ENCODE measurements at regions not wholly inside any gene's neighbourhood (a gene's known extent, or its start where the extent isn't known, plus 50 kb on each side); places are given as distances from the start of the nearest gene placed in this dataset.
"Not testable (repeated sequence)": the region's sequence is repeated elsewhere in the genome, so short reads cannot be mapped to it uniquely, and the experiment has no call there.

GRCh38 chr4:112747036-112747435, 110.1 kb downstream of the LARP7 start:
- TF ChIP-seq BACH2 (CRISPR knock-in tag; IDR thresholded peaks at IDR 0.05; ENCODE audit: borderline replicate concordance), result no peak
- no peak for TF ChIP-seq RARB (CRISPR knock-in tag; IDR thresholded peaks at IDR 0.05)
- TF ChIP-seq, protein P1, sequence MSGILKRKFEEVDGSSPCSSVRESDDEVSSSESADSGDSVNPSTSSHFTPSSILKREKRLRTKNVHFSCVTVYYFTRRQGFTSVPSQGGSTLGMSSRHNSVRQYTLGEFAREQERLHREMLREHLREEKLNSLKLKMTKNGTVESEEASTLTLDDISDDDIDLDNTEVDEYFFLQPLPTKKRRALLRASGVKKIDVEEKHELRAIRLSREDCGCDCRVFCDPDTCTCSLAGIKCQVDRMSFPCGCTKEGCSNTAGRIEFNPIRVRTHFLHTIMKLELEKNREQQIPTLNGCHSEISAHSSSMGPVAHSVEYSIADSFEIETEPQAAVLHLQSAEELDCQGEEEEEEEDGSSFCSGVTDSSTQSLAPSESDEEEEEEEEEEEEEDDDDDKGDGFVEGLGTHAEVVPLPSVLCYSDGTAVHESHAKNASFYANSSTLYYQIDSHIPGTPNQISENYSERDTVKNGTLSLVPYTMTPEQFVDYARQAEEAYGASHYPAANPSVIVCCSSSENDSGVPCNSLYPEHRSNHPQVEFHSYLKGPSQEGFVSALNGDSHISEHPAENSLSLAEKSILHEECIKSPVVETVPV (CRISPR knock-in tag; IDR thresholded peaks at IDR 0.05), result no peak
- no peak for TF ChIP-seq ZFP30 (CRISPR knock-in tag; IDR thresholded peaks at IDR 0.05)
- TF ChIP-seq ESRRG (CRISPR knock-in tag; IDR thresholded peaks at IDR 0.05), result no peak
- no peak for TF ChIP-seq PPARA (CRISPR knock-in tag; IDR thresholded peaks at IDR 0.05; ENCODE audit: borderline replicate concordance)
- TF ChIP-seq GLIS3 (CRISPR knock-in tag; IDR thresholded peaks at IDR 0.05), result no peak
- no peak for TF ChIP-seq ISL1 (CRISPR knock-in tag; IDR thresholded peaks at IDR 0.05)
- TF ChIP-seq TSHZ2 (CRISPR knock-in tag; IDR thresholded peaks at IDR 0.05), result no peak
- TF ChIP-seq SNAI2 (CRISPR knock-in tag; IDR thresholded peaks at IDR 0.05), result no peak
- TF ChIP-seq ZNF8 (CRISPR knock-in tag; IDR thresholded peaks at IDR 0.05), result no peak
- no peak for TF ChIP-seq ZFP3 (CRISPR knock-in tag; IDR thresholded peaks at IDR 0.05)
- TF ChIP-seq, protein P2, sequence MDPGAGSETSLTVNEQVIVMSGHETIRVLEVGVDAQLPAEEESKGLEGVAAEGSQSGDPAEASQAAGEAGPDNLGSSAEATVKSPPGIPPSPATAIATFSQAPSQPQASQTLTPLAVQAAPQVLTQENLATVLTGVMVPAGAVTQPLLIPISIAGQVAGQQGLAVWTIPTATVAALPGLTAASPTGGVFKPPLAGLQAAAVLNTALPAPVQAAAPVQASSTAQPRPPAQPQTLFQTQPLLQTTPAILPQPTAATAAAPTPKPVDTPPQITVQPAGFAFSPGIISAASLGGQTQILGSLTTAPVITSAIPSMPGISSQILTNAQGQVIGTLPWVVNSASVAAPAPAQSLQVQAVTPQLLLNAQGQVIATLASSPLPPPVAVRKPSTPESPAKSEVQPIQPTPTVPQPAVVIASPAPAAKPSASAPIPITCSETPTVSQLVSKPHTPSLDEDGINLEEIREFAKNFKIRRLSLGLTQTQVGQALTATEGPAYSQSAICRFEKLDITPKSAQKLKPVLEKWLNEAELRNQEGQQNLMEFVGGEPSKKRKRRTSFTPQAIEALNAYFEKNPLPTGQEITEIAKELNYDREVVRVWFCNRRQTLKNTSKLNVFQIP (CRISPR knock-in tag; IDR thresholded peaks at IDR 0.05; ENCODE audit: borderline replicate concordance, low read depth), result no peak
- TF ChIP-seq ZNF70 (CRISPR knock-in tag; IDR thresholded peaks at IDR 0.05), result no peak
- TF ChIP-seq, protein P3, sequence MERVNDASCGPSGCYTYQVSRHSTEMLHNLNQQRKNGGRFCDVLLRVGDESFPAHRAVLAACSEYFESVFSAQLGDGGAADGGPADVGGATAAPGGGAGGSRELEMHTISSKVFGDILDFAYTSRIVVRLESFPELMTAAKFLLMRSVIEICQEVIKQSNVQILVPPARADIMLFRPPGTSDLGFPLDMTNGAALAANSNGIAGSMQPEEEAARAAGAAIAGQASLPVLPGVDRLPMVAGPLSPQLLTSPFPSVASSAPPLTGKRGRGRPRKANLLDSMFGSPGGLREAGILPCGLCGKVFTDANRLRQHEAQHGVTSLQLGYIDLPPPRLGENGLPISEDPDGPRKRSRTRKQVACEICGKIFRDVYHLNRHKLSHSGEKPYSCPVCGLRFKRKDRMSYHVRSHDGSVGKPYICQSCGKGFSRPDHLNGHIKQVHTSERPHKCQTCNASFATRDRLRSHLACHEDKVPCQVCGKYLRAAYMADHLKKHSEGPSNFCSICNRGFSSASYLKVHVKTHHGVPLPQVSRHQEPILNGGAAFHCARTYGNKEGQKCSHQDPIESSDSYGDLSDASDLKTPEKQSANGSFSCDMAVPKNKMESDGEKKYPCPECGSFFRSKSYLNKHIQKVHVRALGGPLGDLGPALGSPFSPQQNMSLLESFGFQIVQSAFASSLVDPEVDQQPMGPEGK (CRISPR knock-in tag; IDR thresholded peaks at IDR 0.05; ENCODE audit: borderline replicate concordance), result no peak

DNA sequence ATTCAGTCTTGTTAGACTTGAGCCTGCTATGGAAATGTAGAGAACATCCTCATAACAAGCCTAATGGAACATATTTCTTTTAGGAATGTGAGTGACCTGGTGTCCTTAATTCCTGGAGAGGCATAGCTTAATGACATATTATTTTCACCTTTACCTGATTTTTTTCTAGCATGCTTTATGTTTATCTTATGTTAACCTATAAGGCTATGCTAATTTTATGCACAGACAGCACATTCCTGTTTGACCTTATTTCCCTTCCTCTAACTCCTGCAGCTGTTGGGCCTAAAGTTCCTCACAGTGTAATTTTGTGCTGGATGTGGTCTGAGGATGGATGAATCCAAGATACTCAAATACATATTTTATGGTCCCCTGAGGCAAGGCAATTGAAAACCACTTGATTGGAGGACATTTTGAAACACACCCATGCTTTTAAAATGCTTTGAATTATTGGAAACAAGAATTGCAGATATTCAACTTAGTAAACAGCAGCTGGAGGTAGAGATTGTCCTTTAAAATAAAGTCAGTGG, 111.5 kb downstream of the LARP7 start:
- ATAC-seq, result no peak

More at GRCh38 chr4:112747036-112747435, 110.1 kb downstream of the LARP7 start:
- ATAC-seq, result no peak

DNA sequence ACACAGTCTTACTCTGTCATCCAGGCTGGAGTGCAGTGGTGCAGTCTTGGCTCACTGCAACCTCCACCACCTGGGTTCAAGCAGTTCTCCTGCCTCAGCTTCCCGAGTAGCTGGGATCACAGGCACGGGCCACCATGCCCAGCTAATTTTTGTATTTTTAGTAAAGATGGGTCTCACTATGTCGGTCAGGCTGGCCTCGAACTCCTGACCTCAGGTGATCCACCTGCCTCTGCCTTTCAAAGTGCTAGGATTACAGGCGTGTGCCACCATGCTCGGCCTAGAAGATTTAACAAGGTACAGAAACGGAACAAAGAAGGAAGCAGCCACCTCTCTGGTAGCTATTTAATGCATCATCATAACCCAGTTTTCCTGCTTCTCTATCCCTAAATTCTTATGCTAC, 113.8 kb downstream of the LARP7 start:
- not testable (repeated sequence) for ATAC-seq

More for the DNA sequence above, 111.5 kb downstream of the LARP7 start:
- TF ChIP-seq TCF4 (CRISPR knock-in tag; IDR thresholded peaks at IDR 0.05; ENCODE audit: borderline replicate concordance) (no peak), ZNF565 (CRISPR knock-in tag; conservative IDR thresholded peaks at IDR 0.05; ENCODE audit: low read depth) (no peak)

DNA sequence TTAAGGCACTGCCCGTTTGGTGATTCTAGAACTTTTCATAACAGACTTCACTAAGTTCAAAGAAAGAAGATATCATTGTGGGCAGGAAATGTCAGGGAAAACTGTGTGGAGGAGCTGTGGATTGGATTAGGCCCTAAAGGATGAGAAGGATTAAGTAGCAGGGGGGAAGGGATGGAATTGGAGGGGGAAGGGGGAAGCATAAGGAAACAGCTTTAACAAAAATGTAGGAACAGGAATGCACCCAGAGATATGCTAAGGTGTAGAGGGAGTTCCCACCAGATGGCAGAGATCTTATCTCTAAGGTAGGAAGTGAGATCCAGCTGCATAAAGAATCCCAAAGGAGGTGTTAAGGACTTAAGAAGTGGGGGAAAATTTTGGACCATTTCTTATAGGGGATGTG, 114.5 kb downstream of the LARP7 start:
- TF ChIP-seq TOX (CRISPR knock-in tag; IDR thresholded peaks at IDR 0.05; ENCODE audit: borderline replicate concordance) (no peak), TSHZ2 (CRISPR knock-in tag; IDR thresholded peaks at IDR 0.05) (no peak), ZNF8 (CRISPR knock-in tag; IDR thresholded peaks at IDR 0.05) (no peak), ISL1 (CRISPR knock-in tag; IDR thresholded peaks at IDR 0.05) (no peak), BACH2 (CRISPR knock-in tag; IDR thresholded peaks at IDR 0.05; ENCODE audit: borderline replicate concordance) (no peak), ZFP30 (CRISPR knock-in tag; IDR thresholded peaks at IDR 0.05) (no peak), ARNTL (CRISPR knock-in tag; IDR thresholded peaks at IDR 0.05; ENCODE audit: borderline replicate concordance, low read depth) (no peak)
- TF ChIP-seq, protein P1 (CRISPR knock-in tag; IDR thresholded peaks at IDR 0.05), result no peak
- TF ChIP-seq, protein P2 (CRISPR knock-in tag; IDR thresholded peaks at IDR 0.05; ENCODE audit: borderline replicate concordance, low read depth), result no peak
- TF ChIP-seq, protein P3 (CRISPR knock-in tag; IDR thresholded peaks at IDR 0.05; ENCODE audit: borderline replicate concordance), result no peak
- ATAC-seq, result no peak
